OCI-LY3 (cell line): ENCODE measurements at regions not wholly inside any gene's neighbourhood (a gene's known extent, or its start where the extent isn't known, plus 50 kb on each side); places are given as distances from the start of the nearest gene placed in this dataset.

Experiments
- CTCF ChIP-seq: fragments of 200-600, 300-600 bp; sonication (generic); IDR thresholded peaks from 2 replicates; pipeline ENCODE4 v1.5.1; 2014; ENCODE audit warnings: antibody characterized with exemption, low read length, low read depth
- EZH2phosphoT487 ChIP-seq: fragments of 200-600 bp; shearing (Covaris generic); IDR thresholded peaks from 2 replicates; pipeline ENCODE4 v1.6.1; 2018; ENCODE audit warnings: antibody characterized with exemption, mixed run types, low read depth

DNA sequence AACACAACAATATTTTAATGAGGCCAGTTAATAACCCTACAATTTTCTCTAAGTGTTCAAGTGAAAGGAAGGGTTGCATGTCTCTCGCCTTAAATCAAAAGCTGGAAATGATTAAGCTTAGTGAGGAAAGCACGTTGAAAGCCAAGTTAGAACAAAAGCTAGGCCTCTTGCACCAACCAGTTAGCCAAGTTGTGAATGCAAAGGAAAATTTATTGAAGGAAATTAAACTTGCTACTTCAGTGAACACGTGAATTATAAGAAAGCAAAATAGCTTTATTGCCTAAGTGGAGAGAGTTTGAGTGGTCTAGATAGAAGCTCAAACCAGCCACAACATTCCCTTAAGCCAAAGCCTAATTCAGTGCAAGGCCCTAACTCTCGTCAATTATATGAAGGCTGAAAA lies 135.6 kb downstream of the DUSP10 start:
- TF ChIP-seq CTCF (no peak), EZH2phosphoT487 (no peak)
